HG02642 (cell line): ENCODE measurements at regions not wholly inside any gene's neighbourhood (a gene's known extent, or its start where the extent isn't known, plus 50 kb on each side); places are given as distances from the start of the nearest gene placed in this dataset.

Experiments
- ATAC-seq: cut with Tn5 transposase; IDR thresholded peaks from one replicate; pipeline ENCODE4 v1.9.1; 2021; ENCODE audit warnings: mild to moderate bottlenecking; ENCODE audit not compliant: unreplicated experiment, poor library complexity

DNA sequence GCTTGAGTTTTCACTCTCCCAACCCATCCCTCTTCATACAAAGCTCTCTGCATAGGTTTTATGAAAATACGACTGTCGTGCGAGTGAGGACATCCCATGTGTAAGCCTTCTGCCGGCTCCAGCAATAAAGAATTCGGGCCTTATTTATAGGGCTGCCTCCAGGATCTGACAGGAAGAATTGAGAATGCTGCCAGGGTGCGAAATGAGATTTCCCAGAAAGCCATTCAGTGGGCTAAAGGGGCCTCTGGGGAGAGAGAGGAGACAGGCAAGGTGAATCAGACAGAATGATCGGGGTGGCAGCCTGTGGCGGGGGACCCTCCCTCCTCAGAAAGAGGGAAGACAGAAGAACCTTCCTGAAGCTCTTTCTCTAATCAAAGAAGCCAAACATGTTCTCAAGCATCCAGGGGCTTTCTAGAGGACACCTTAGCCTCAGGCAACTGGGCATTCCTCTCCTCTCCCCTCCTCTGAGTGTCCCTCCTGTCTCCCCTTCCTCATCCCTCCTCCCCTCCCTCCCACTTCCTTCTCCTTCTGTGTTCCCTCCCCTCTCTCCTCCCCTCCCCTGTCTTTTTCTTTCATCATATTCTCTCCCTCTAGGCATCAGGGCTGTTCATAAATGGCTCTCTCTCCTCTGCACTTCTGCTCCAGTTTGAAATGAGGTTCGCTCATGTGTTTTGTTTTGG, 410.9 kb downstream of the TYW1 start:
- ATAC-seq: no peak

- ATAC-seq: no peak
Observed at GRCh38 chr7:67408109-67408508, 411.5 kb downstream of the TYW1 start.

- no peak for ATAC-seq
Observed at GRCh38 chr7:67413670-67414069, 417.0 kb downstream of the TYW1 start.

- no peak for ATAC-seq
Observed at GRCh38 chr7:67414858-67415257, 418.2 kb downstream of the TYW1 start.

GRCh38 chr7:67422601-67423000, 426.0 kb downstream of the TYW1 start:
- ATAC-seq: no peak

DNA sequence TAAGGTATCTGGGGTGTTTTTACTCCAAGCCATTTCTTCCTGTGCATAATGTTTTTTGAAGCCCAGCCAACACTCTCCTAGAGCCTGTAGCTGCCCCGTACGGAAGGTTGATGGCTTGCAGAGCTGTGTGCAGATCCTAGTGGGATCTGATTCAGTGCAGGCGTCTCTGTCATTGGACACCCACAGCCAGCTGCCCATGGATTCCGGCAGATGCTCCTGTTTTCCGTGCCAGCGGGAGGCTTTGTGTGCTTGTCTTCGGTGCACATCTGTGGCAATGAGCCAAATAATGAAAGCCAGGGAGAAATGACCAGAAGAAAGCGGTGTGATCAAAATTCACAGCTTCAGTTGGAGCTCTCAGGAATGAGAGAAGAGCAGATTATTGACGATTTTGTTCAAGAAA, 426.4 kb downstream of the TYW1 start:
- ATAC-seq: no peak

- no peak for ATAC-seq
Observed at GRCh38 chr7:67426654-67427053, 430.0 kb downstream of the TYW1 start.

DNA sequence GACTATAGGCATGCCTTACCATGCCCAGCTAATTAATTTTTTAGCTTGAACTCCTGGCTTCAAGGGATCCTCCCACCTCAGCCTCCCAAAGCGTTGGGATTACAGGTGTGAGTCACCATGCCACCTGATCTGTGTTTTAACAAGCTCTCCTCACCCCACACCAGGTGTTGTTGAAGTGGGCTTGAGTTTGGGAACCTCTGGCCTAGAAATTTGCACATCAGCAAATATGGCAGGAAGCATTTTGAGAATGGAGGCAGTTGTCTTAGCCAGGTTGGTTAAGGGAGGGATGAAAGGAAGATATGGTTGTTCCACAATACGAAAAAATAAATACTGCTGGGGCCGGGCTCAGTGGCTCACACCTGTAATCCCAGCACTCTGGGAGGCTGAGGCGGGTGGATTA, 433.1 kb downstream of the TYW1 start:
- ATAC-seq: no peak

DNA sequence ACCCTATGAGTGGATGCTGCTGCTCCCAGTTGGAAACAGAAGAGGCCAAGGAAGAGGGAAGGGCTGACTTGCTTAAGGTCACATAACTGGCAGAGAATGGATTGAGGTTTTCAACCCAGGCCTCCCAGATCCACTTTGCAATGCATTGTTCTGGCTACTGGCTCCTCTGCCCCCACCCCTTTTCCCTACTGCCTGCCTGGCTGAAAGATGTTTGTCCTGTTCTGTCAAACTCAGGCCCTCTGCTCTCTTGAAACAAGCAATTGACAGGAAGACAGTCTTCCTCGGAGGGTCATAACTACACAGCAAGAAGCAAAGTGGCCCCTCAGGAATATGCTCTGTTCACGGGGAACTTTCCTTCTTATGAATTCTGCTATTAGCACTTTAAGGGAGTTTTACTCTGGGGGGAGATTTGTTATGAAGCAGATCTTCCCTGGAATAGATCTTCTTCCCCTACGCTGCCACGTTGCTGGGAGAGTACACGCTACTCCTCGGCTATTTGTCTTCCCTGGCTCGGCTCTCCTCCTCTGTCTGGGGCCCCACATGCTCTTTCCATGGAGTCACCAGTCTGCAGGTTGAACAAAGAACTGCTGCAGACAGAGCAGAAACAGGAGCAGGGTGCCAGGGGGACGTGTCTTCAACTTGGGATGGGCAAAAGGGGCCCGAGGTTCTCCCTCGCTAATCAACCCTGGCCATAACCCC, 436.1 kb downstream of the TYW1 start:
- no peak for ATAC-seq

- no peak for ATAC-seq
Observed at GRCh38 chr7:67435894-67436535, 439.4 kb downstream of the TYW1 start.

DNA sequence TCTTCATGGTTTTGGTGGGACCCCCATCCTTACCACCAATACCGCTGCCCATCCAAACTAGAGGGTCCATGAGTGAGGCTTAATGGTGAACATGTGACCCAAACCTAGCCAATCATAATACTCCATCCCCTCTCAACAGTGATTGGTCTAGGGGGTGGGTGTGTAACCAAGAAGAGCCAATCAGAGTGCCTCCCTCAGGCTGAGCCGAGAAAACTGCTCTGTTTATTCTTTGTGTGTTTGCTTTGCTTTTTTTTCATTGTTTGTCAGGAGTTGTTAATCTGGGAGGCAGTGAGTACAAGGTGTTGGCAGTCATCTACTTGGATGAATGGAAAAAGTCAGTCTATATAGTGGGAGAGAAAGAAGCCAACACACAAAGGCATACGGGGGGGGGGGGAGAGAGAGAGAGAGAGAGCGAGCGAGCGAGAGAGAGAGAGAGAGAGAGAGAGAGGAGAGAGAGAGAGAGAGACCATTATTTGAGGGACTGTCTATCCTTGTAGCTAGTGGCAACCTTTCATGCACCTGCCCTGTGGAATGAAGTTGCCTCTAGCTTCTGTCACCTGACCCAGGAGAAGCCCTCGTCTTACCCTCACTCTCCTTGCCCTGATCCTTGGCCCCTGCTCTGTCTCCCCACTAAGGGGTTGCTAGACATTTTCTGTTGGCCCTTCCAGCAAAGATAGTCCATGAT, 441.7 kb downstream of the TYW1 start:
- ATAC-seq: no peak

DNA sequence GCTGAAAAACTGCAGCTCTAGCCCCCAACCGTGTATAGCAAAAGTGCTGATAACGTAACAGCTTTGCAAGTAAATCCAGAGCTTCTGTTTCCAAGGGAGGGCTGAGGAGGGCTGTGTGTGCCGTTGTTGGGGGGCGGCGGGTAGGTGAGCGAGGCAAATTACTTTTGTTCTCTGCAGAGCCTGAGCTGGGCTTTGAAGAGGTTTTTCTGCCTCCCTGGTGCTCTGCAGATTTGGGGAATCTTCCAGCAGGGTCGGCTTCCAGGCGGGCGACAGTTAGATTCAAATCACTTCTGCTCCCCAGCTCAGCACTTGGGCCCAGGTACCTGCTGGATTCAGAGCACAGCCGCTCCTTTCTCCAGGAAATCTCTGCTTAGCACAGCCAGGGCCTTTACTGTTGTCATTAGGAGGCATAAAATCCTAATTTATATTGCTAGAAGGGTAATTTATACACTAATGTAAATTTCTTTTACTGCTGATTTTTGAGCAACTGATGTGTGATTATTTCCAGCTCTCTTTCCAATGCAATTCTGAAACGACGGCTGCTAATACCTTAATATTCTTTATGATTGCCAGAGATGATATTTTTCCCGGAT, 442.4 kb downstream of the TYW1 start:
- ATAC-seq: no peak

- ATAC-seq: no peak
Observed at GRCh38 chr7:67440321-67440720, 443.7 kb downstream of the TYW1 start.

GRCh38 chr7:67445728-67446127, 449.1 kb downstream of the TYW1 start:
- ATAC-seq: no peak

GRCh38 chr7:67447297-67447696, 450.7 kb downstream of the TYW1 start:
- ATAC-seq: no peak

DNA sequence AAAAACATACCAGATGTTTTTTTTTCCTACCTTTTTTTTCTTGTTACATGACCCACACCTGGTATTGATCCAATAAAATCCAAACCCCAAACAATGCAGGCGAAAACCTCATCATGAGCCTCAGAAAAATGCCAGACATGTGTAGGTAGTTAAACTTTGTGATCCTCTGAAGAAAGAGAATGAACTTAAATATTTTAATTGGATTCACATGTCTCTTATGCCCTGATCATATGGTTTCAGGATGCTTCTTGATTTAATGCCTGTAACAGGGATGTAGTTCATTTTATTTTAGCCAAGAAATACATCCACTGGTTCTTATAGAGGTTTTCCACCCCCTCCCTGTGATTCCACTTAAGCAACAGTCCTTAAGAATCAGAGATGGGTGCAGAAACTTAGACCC, 451.6 kb downstream of the TYW1 start:
- ATAC-seq: no peak

- no peak for ATAC-seq
Observed at GRCh38 chr7:67450171-67450570, 453.5 kb downstream of the TYW1 start.

DNA sequence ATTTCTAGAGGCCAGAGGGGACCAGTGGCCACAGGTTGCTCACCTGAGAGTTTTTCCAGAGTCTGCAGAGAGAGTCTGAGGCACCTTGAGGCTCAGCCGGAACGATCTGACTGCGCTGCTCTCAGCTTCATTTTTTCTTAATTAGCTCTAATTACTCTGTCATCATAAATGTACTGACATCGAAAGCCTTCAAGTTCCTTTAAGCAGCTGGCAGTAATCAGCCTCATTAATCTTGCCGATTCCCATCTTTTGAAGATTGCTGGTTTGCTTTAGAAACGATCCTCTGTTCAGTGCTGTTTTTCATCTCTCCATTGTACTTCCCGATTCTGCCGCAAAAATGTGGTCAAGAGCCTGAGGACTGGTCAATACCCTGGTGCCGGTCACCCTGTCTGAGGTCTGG, 454.7 kb downstream of the TYW1 start:
- ATAC-seq: no peak

DNA sequence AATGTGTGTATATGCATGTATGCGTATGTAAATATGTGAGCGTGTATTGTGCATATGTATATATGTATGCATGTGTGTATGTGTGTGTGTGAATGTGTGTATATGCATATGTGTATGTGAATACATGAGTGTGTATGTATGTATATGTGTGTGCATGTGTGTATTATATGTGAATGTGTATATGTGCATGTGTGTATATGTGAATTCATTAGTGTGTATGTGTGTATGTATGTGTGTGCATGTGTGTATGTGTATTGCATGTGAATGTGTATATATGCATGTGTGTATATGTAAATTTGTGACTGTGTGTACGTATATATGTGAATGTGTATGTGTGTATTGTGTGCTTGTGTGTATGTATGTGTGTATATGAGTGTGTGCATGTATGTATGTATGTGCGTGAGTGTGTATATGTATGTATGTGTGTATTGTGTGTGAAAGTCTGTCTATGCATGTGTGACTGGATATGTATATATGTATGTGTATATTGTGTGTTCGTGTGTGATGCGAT, 455.9 kb downstream of the TYW1 start:
- ATAC-seq: no peak

DNA sequence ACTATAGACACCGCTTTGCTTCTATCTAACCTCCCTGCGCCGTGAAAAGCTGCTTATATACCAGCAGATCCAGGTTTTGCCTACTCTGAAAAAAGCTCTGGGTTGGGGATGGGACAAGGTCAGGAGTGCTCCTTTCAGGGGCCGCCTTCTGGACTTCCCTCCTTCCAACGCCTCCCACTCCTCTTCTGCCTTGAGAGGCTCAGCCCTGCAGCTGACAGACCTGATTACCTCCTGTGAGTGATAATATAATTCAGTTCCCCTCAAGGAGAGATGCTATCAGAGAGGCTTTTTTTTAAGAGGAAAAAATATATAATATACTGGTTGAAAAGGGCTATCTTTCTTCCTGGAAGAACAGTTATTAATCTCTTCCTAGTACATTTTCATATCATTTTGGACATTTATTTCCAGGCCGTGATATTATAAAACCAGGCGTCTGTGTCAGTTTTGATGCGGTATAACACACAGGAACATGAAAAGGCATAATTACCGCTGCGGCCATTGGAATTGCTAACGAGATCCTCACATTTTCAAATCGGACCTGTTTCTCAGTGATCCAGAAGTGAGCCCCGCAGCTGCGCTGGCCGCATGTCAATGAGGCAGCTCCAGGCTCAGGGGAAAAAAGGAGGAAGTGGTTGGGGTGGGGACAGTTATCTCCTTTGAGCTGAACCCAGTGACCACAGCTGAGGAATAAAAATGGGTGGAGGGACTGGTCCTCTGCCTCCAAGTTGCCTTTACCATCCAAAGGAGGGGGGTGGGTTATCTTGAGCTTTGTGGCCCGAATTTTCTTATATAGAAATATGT, 457.1 kb downstream of the TYW1 start:
- no peak for ATAC-seq
